GM18517 (cell line): ENCODE measurements at regions not wholly inside any gene's neighbourhood (a gene's known extent, or its start where the extent isn't known, plus 50 kb on each side); places are given as distances from the start of the nearest gene placed in this dataset.

Experiments
- ATAC-seq: cut with Tn5 transposase; IDR thresholded peaks from one replicate; pipeline ENCODE4 v1.9.1; 2021; ENCODE audit warnings: mild to moderate bottlenecking, moderate library complexity; ENCODE audit not compliant: unreplicated experiment

- ATAC-seq = no peak
These were observed 577.8 kb upstream of the NXPH2 start for GRCh38 chr2:139357972-139358371.

DNA sequence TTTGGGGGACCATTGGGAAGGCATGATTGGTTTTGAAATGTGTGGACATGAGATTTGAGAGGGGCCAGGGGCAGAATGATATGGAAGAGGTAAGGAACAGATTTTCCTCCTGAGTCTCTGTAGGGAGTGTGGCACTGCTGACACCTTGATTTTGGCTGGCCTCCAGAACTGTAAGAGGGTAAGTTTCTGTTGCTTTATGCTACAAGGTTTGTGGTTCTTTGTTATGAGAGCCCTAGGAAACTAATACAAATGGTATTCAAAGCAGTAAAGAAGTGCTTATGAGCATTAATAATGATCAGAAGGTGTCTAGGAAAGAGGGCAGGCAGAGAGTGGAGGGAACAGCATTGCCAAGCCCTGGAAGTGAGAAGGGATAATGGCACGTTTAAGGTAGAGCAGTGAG, 574.3 kb upstream of the NXPH2 start:
- no peak for ATAC-seq

GRCh38 chr2:139353874-139354273, 573.7 kb upstream of the NXPH2 start:
- no peak for ATAC-seq

GRCh38 chr2:139317259-139317658, 537.1 kb upstream of the NXPH2 start:
- ATAC-seq = no peak

DNA sequence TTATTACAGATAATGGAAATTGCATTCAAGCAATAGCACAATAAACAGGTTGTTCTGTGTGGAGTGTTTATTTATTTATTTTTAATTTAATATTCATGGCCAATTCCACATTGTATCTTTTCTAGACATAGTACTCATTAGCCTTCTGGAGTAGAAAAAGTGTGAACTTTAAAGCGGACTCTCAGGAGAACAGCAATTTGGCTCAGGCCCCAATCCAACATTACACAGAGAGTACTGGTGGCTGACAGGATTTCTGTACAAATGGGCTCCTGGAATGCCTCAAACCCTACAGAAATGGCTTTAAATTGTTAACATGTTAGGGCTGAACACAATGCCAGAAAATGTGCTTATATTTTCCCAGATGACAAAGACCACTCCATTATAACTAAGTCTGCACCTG, 533.9 kb upstream of the NXPH2 start:
- ATAC-seq = no peak

DNA sequence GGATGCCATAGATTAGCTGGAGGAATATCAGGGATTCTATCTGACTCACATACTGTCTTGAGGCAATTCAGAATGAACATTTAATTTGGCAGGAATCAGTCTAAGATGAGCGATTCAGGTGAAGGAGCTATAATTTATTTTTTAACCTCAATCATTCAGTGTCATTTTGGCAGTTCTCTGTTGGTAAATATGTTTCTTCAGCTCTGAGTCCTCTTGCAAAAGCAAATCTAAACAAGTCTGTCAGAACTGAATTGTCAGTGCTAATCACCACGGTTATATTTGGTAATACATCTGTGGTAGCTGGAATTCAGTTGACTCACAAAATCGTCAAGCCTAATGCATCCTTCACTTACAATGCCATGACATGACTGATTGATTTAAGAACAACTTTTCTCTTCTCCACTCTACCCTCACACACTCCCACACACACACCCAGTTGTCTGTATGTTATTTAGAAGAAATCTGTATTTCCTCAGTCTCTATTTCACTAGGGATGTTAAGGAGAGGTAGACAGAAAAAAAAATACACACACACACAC, 516.6 kb upstream of the NXPH2 start:
- no peak for ATAC-seq

GRCh38 chr2:139293992-139294548, 513.9 kb upstream of the NXPH2 start:
- ATAC-seq = no peak

GRCh38 chr2:139281124-139281523, 500.9 kb upstream of the NXPH2 start:
- no peak for ATAC-seq

GRCh38 chr2:139271879-139272278, 491.7 kb upstream of the NXPH2 start:
- ATAC-seq = no peak

- ATAC-seq = no peak
These were observed 491.0 kb upstream of the NXPH2 start for GRCh38 chr2:139271149-139271548.

DNA sequence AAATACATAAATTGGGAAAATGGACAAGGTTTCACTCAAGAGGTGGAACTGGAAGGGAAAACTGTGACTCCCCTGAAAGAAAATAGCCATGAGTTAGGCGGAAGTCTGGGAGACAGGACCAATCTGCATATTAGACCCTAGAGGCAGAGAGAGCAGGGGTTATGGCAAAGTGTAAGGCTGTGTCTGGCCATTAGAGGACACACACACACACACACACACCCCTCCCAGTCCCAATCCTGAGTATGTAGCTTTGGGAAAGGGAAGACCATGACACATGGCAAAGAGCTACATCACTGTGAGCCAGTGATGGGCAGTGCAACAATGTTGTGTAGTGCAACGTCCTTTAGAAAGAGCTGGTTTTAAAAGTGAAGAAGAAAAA, 479.9 kb upstream of the NXPH2 start:
- no peak for ATAC-seq

DNA sequence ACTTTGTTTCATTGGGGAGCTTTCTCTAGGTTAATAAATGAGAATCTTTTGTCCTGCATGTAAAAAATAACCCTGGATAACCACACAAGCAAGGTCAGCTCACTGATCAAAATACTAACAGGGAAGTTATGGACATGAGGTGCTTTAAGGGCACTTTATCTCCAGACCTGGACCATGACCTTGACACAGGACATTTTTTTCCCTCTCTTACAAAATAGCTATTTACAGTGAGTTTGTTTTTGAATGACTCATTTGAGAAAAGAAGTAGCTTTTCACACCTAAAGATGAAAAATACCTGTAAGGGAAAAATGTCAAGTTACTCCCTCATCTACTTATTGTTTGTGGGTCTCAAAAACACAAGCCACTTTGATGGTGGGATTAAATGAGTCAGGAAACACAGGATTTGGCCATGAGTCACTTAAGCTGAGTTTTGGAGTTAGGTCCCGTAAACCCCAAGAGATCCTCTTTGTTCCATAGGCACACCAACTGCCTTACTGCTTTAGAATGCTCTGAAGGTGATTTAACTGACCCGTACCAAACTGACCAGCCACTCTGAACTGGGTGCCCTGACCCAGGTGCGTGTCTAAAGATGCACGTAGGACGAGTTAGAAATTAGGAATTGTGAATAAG, 479.3 kb upstream of the NXPH2 start:
- no peak for ATAC-seq

- no peak for ATAC-seq
These were observed 461.1 kb upstream of the NXPH2 start for GRCh38 chr2:139241286-139241685.

GRCh38 chr2:139237023-139237422, 456.8 kb upstream of the NXPH2 start:
- no peak for ATAC-seq

DNA sequence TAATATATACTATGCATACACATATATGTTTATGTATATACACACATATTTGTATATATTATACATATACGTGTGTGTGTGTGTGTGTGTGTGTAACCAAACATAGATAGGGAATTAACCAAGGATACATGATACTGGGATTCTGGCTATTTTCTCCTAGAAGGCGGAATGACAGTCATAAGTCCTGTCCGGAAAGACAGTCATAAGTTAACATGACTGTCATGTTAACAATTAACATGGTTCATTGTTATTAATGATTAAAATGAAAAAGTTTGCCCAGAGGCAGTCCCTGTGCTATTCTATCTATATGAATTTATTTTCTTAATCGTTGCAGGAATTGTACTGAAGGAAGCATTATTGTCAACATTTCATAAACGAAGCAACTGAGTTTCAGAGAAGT, 450.7 kb upstream of the NXPH2 start:
- no peak for ATAC-seq

DNA sequence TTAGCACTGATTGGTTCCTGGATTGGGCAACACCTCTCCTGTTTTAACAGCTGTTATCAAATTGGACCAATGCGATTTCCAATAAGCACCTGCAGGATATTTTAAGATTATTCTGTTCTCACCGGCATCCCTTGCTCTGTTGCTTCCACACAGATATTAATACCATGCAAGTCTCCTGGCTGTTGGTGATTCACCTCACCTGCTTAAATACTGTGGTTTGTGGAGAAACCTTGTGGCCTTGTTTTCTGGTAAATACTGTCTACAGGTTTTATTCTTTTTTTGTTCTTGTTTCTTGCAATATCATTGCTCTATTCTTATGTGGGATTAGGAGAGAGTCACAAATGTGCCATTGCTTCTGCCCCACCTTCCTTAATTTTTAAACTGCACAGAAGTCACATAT, 448.1 kb upstream of the NXPH2 start:
- ATAC-seq = no peak

- ATAC-seq = no peak
These were observed 445.8 kb upstream of the NXPH2 start for GRCh38 chr2:139225961-139226360.

DNA sequence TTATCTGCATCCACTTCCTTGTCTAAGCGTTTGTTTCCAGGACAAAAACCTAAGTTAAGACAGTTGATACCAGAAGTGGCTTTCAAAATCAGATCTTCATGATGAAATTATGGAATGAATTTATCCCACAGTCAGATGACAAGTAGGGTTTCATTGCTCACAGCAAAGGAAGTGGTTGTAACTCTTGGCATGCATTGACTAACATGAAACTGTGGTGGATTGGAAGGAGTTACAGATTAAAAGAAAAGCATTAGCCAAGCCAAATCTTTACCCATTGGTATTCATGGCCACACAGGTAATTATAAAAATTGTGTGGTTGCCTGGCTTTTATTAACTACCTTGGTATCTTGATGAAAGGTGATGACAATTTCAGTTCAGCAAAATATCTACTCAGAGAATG, 438.0 kb upstream of the NXPH2 start:
- ATAC-seq = no peak

GRCh38 chr2:139217641-139218040, 437.5 kb upstream of the NXPH2 start:
- no peak for ATAC-seq

DNA sequence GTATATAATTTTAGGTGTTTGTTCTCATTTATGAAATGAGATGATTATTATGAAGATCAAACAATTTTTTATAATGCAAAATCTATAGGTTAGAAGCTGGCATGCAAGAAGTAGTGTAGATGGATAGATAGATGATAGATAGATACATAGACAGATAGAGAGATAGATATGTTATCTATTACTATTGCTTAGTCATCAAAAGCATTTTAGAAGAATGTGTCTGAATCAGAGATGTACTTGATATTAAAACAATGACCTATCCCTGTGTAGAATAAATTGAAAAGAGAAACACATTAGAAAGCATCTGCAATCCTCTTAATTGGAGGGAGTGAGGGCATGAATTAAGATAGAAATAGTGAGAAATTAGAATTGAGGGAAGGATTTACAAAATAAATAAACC, 436.2 kb upstream of the NXPH2 start:
- ATAC-seq = no peak

DNA sequence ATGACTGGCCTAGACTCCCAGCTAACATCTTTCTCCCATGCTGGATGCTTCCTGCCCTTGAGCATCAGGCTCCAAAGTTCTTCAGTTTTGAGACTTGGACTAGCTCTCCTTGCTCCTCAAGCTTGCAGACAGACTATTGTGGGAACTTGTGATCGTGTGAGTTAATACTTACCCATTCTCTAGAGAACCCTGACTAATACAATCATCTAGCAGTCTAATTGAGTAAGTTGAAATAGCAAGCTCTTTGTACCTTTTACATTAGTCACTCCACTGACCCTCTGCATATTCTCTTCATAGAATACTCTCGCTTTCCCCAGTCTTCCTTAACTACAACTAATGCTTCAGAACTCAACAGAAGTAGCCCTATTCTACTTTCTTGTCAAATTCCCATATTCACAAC, 434.6 kb upstream of the NXPH2 start:
- no peak for ATAC-seq

DNA sequence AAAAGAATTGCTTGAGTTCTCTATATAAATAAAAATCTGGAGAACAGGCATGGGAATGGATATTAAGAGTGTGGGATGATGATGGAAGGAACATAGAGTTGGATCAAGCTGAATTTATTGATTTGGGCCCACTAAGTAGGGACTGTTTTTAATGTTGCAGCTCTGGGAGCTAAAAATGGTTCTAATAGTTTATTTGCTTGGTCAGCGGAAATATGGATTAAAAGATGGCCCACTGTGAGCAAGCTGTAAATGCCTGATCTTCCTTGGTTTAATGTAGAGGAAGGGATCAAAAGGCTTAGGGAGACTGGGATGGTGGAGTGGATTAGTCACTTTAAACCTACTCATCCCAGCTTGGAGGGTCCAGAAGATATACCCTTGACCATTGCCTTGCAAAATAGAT, 429.4 kb upstream of the NXPH2 start:
- ATAC-seq = no peak

GRCh38 chr2:139201516-139201915, 421.3 kb upstream of the NXPH2 start:
- ATAC-seq = no peak
